Stimulated activated CD4-positive, alpha-beta T cell treated with anti-CD3 and anti-CD28 coated beads, Interleukin-15, amount 100 ng/mL, for 48 hours (primary cell): ENCODE measurements at regions not wholly inside any gene's neighbourhood (a gene's known extent, or its start where the extent isn't known, plus 50 kb on each side); places are given as distances from the start of the nearest gene placed in this dataset.
"Not testable (repeated sequence)": the region's sequence is repeated elsewhere in the genome, so short reads cannot be mapped to it uniquely, and the experiment has no call there.

ENCODE experiments used
- DNase-seq, 2 donors: peaks; one replicate each; pipeline ENCODE4 v3.0.0-alpha.2; 2020; ENCODE audit warnings: low read depth in 2 of 2

- not testable (repeated sequence) for DNase-seq
Observed at GRCh38 chr4:117922311-117922710, 112.0 kb upstream of the NDST3 start.

- DNase-seq = not testable (repeated sequence)
Observed at GRCh38 chr4:117927823-117928222, 106.5 kb upstream of the NDST3 start.

DNA sequence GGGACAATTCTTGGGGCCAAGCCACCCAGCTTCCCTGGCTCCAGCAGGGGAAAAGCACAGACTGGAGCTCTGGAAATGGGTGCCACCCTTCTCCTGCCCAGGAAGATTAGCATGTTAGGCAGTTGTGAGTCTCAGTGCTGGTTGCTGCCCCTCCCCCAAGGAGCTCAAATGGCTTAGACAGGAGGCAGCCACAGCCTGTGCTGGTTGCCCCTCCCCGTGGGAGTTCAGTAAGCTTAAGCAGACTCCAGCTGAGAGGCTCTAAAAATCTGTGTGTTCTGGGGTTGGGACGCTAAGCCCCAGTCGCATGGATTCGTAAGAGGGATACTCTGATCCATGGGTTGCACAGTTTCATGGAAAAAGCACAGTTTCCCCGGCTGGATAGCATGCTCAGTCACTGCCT lies 92.7 kb upstream of the NDST3 start:
- DNase-seq = no peak

DNA sequence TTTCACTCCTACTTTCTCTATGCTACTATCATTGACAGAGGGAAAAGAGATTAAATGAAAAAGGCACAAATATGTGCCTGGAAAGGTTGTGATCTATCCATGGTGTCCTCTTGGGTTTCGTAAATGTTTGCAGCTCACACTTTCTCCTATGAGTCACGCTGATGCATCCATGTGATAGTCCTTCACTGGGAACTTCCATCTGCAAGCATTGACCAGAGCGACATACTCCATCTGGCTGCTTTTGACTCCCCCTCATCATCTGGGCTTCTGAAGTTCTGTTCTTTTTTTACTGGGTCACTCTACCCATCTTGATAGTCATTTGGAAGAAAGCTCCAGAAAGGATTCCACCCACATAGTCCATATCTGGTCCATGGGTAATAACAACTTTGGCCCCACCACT lies 84.7 kb upstream of the NDST3 start:
- DNase-seq = no peak

- no peak for DNase-seq
Observed at GRCh38 chr4:117957571-117957970, 76.7 kb upstream of the NDST3 start.

- no peak for DNase-seq
Observed at GRCh38 chr4:117965622-117966021, 68.7 kb upstream of the NDST3 start.

GRCh38 chr4:117968606-117969005 lies 65.7 kb upstream of the NDST3 start:
- no peak for DNase-seq

GRCh38 chr4:117971403-117971802 lies 62.9 kb upstream of the NDST3 start:
- no peak for DNase-seq

GRCh38 chr4:117983541-117984365 lies 50.5 kb upstream of the NDST3 start:
- DNase-seq = no peak

DNA sequence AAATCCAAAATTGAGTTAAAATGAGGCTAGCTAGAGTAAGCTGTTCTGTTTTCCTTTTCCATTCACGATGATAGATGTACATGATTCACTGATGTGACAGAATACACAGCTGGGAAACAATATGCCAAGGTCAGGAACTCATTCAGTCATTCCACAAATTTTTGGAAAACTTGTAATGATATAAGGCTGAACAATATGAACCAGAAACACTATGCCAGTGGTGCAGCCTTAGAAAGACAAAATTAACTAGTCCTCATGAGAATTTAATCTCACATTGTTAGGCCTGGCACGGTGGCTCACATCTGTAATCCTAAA lies 50.0 kb upstream of the NDST3 start:
- no peak for DNase-seq
